HUDEP-2 (cell line): ENCODE measurements at regions not wholly inside any gene's neighbourhood (a gene's known extent, or its start where the extent isn't known, plus 50 kb on each side); places are given as distances from the start of the nearest gene placed in this dataset.

Source experiments
- DNase-seq, 76 experiments: peaks; one replicate each; lab custom pipeline; 2025; ENCODE audit not compliant: unreplicated experiment in 76 of 76; lab: John Stamatoyannopoulos, UW

GRCh38 chrX:39563178-39563577, 534.6 kb downstream of the BCOR start:
- no peak for DNase-seq

DNA sequence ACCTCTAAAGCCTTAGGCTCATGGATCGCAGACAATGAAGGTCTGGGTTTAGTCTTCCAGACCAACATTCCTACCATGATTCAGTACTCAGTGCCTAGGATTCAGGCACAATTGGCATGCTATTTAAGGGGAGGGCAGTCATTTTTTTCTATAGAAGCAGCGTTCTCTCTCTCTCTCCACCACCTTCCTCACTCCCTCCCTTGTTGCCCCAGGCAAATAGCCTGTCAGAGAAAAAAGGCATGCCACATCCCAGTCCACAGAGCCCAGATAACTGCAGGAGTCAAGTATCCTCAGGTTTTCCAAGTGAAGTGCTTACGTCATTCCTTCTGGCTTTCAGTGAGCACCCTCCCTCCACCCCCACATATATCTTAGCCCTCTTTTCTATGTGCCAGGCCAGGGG, 533.0 kb downstream of the BCOR start:
- no peak for DNase-seq

DNA sequence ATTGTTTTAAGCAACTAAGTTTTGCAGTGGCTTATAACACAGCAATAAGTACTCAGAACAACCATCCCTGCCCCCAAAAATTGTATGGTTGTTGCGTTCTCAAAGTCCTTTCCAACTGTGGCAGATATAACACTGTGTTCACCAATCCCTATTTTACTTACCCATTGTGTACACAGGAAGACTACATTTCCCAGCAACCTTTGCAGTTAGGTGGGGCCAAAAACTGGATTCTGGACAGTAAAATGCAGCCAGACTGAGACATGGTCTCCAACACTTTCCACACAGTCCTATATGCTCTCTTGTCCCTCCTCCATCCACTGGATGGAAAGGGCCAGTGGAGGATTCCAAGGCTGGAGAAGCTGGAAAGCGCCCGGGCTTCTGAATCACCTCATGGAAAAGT, 523.6 kb downstream of the BCOR start:
- no peak for DNase-seq

DNA sequence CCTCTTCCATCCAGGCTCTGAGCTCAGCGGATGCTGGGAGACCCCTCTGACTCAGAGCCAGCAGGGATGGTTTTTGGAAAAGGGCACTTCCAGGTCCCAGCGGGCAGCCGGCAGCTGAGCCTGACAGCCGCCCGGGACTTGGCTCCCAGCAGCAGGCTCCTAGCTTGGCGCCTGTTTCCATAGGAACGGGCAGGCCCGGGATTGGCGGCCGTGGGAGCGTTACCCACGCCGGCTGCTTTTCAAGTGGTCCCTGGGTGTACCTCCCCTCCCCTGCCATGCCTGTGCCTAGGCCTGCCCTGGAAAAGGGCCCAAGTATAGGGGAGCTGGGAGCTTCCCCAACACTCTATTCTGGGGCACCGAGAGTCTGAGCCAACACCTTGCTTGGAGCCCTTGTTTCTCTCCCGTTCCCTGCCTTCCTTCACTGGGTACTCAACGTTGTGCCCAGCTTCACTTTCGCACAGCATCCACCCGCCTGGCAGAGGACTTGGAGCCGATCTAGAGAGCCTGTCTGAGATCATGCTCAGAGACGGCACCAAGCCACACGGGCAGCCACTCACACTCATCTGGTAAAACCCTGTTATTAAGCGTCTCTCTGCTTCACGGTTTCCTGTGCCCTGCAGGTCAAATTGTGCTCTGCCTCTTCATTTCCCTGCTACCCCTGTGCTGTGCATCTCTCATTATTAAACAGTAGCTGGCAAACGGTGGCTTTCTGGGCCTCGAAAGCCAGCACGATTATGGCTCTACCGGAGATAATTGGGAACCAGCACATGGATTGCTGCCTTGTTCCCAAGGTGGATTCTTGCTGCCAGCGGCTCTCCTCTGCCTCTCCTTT, 521.5 kb downstream of the BCOR start:
- DNase-seq = no peak

GRCh38 chrX:39577206-39577984, 520.4 kb downstream of the BCOR start:
- DNase-seq = no peak

- no peak for DNase-seq
These were observed 519.5 kb downstream of the BCOR start for GRCh38 chrX:39577985-39578869.

- no peak for DNase-seq
These were observed 517.7 kb downstream of the BCOR start for GRCh38 chrX:39580043-39580442.

DNA sequence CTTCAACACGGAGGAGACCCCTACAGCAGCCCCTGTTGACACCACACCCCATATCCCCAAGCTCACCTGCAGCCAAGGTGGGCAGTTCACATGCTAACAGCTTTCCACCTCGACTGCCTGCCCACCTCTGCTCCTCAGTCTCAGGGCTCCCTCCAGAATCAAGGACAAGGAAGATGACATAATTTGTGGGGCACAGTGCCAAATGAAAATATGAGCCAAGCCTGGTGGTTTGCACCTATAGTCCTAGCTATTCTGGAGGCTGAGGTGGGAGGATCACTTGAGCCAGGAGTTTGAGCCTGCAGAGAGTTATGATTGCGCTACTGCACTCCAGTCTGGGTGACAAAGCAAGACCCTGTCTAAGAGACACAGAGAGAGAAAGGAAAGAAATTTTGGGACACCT, 516.3 kb downstream of the BCOR start:
- no peak for DNase-seq

GRCh38 chrX:39582091-39582490, 515.7 kb downstream of the BCOR start:
- DNase-seq = no peak

- no peak for DNase-seq
These were observed 514.8 kb downstream of the BCOR start for GRCh38 chrX:39582976-39583375.

- DNase-seq = no peak
These were observed 511.9 kb downstream of the BCOR start for GRCh38 chrX:39585808-39586207.

- DNase-seq = no peak
These were observed 511.4 kb downstream of the BCOR start for GRCh38 chrX:39586359-39586758.

- no peak for DNase-seq
These were observed 506.7 kb downstream of the BCOR start for GRCh38 chrX:39591099-39591498.

- DNase-seq = no peak
These were observed 505.0 kb downstream of the BCOR start for GRCh38 chrX:39592776-39593175.

DNA sequence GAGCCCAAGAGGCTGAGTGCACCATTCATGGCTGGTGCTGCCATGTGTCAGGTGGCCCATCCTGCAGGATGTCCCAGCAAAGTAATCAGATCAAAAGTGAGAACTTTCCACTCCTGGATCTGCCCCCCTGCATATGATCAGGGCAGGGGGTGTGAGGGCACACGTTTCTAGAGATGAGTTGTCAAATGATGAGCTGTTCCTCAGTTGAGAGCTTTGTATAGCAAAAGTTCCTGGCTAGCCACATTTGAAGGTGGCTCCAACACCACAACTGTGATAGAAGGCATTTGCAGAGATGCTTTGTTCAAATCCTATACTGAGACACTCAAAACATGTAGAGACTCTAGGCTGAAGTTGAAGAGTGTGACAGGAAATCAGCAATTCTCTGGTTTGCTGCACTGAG, 501.8 kb downstream of the BCOR start:
- DNase-seq = no peak

DNA sequence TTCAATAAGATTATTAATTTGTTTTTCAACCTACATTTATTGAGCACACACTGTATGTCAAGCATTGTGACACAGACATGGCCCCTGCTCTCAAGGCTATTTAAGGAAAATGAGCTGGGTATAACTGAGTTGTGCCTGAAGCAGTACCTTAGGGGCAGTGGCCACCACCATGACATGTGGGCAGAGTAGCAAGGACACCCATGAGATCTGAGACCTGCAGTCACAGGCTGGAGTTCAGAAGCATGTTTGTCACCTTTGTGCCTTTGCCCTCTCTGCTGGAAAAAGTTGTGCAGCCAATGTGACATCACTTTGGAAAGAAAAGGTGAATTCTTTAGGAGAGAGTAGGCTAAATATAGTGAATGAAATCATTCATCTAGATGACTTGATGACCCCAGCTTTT, 501.3 kb downstream of the BCOR start:
- no peak for DNase-seq

GRCh38 chrX:39599339-39599738, 498.4 kb downstream of the BCOR start:
- no peak for DNase-seq

GRCh38 chrX:39600222-39600621, 497.5 kb downstream of the BCOR start:
- no peak for DNase-seq

- DNase-seq = no peak
These were observed 496.3 kb downstream of the BCOR start for GRCh38 chrX:39601231-39602177.

DNA sequence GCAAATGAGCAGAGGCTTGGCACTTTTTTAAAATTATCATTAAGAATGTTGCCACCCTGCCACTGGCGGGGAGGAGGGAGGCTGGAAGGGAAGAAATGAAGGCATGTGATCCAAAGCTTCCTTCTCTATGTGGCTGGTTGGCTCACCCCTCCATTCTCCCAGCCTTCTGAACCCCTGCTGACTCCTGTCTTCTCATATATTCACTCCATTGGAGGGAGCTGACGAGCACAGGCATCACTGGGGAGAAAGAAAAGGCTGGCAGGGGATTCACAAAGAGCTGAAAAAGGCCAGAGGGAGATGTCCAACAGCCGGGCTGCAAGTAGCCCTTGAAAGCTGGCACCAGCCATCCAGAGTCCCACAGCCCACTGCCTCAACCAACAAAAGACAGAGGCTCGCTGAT, 495.6 kb downstream of the BCOR start:
- DNase-seq = no peak
